ENCODE measurements at regions not wholly inside any gene's neighbourhood (a gene's known extent, or its start where the extent isn't known, plus 50 kb on each side); places are given as distances from the start of the nearest gene placed in this dataset.
"Not testable (repeated sequence)": the region's sequence is repeated elsewhere in the genome, so short reads cannot be mapped to it uniquely, and the experiment has no call there.

- Mint-ChIP-seq H3K9me3 (peaks cover 17% of the 10 kb centered on the region), H3K4me1 (ENCODE audit: low read depth in 2 of 2) (no peaks in the 10 kb centered on the region), H3K27ac (no peak overlapping the region), H3K27me3 (no peaks in the 10 kb centered on the region), H3K4me3 (no peak overlapping the region), H3K36me3 (peaks cover 7% of the 10 kb centered on the region)
- no peak for ATAC-seq
- no peak for DNase-seq (ENCODE audit: low spot score)
Observed at GRCh38 chr10:105579112-105579511, 938.0 kb downstream of the SORCS3 start.

GRCh38 chr10:105577865-105578607 lies 936.9 kb downstream of the SORCS3 start:
- ATAC-seq (no peak), DNase-seq (ENCODE audit: low spot score) (no peak)
- Mint-ChIP-seq H3K9me3 (peaks cover 21% of the 10 kb centered on the region), H3K36me3 (peaks cover 10% of the 10 kb centered on the region), H3K4me3 (no peak overlapping the region), H3K27me3 (no peaks in the 10 kb centered on the region), H3K27ac (no peak overlapping the region), H3K4me1 (ENCODE audit: low read depth in 2 of 2) (no peaks in the 10 kb centered on the region)

- H3K27me3 Mint-ChIP-seq: no peaks in the 10 kb centered on the region
- no peak overlapping the region for H3K27ac Mint-ChIP-seq
- H3K9me3 Mint-ChIP-seq: peaks cover 14% of the 10 kb centered on the region
- ATAC-seq (no peak), DNase-seq (ENCODE audit: low spot score) (no peak)
- no peak overlapping the region for H3K4me3 Mint-ChIP-seq
- H3K4me1 Mint-ChIP-seq (ENCODE audit: low read depth in 2 of 2): no peaks in the 10 kb centered on the region
- H3K36me3 Mint-ChIP-seq: no peaks in the 10 kb centered on the region
Observed at GRCh38 chr10:105559333-105560097, 918.4 kb downstream of the SORCS3 start.

GRCh38 chr10:105550453-105550852 lies 909.4 kb downstream of the SORCS3 start:
- not testable (repeated sequence) for H3K27ac Mint-ChIP-seq; H3K4me1 Mint-ChIP-seq (ENCODE audit: low read depth in 2 of 2); H3K4me3 Mint-ChIP-seq; DNase-seq (ENCODE audit: low spot score); ATAC-seq; H3K9me3 Mint-ChIP-seq; H3K36me3 Mint-ChIP-seq; H3K27me3 Mint-ChIP-seq

GRCh38 chr10:105549731-105550130 lies 908.6 kb downstream of the SORCS3 start:
- H3K36me3 Mint-ChIP-seq: peaks cover 5% of the 10 kb centered on the region
- no peaks in the 10 kb centered on the region for H3K27me3 Mint-ChIP-seq
- H3K4me1 Mint-ChIP-seq (ENCODE audit: low read depth in 2 of 2): no peaks in the 10 kb centered on the region
- no peak for ATAC-seq
- DNase-seq (ENCODE audit: low spot score): no peak
- no peak overlapping the region for H3K4me3 Mint-ChIP-seq
- no peak overlapping the region for H3K27ac Mint-ChIP-seq
- H3K9me3 Mint-ChIP-seq: peaks cover 11% of the 10 kb centered on the region

- DNase-seq (ENCODE audit: low spot score) (no peak), ATAC-seq (no peak)
- peaks cover 24% of the 10 kb centered on the region for H3K9me3 Mint-ChIP-seq
- H3K36me3 Mint-ChIP-seq: peaks cover 5% of the 10 kb centered on the region
- H3K27ac Mint-ChIP-seq: no peak overlapping the region
- H3K4me1 Mint-ChIP-seq (ENCODE audit: low read depth in 2 of 2): no peaks in the 10 kb centered on the region
- no peaks in the 10 kb centered on the region for H3K27me3 Mint-ChIP-seq
- no peak overlapping the region for H3K4me3 Mint-ChIP-seq
Observed at GRCh38 chr10:105545101-105545500, 904.0 kb downstream of the SORCS3 start.

- Mint-ChIP-seq H3K36me3 (no peaks in the 10 kb centered on the region), H3K4me1 (ENCODE audit: low read depth in 2 of 2) (no peaks in the 10 kb centered on the region), H3K9me3 (peaks cover 30% of the 10 kb centered on the region), H3K27ac (no peak overlapping the region), H3K4me3 (no peak overlapping the region), H3K27me3 (no peaks in the 10 kb centered on the region)
- ATAC-seq: no peak
- no peak for DNase-seq (ENCODE audit: low spot score)
Observed at GRCh38 chr10:105540381-105540780, 899.3 kb downstream of the SORCS3 start.

GRCh38 chr10:105538874-105539273 lies 897.8 kb downstream of the SORCS3 start:
- DNase-seq (ENCODE audit: low spot score): no peak
- Mint-ChIP-seq H3K9me3 (peaks cover 23% of the 10 kb centered on the region), H3K4me3 (no peak overlapping the region), H3K27me3 (no peaks in the 10 kb centered on the region), H3K36me3 (no peaks in the 10 kb centered on the region), H3K27ac (no peak overlapping the region), H3K4me1 (ENCODE audit: low read depth in 2 of 2) (no peaks in the 10 kb centered on the region)
- ATAC-seq: no peak

- no peak for ATAC-seq
- Mint-ChIP-seq H3K9me3 (peaks cover 20% of the 10 kb centered on the region), H3K27me3 (no peaks in the 10 kb centered on the region), H3K27ac (no peak overlapping the region), H3K4me3 (no peak overlapping the region), H3K4me1 (ENCODE audit: low read depth in 2 of 2) (no peaks in the 10 kb centered on the region), H3K36me3 (no peaks in the 10 kb centered on the region)
- no peak for DNase-seq (ENCODE audit: low spot score)
Observed at GRCh38 chr10:105535478-105535877, 894.4 kb downstream of the SORCS3 start.

- Mint-ChIP-seq H3K27ac (no peak overlapping the region), H3K4me1 (ENCODE audit: low read depth in 2 of 2) (no peaks in the 10 kb centered on the region), H3K4me3 (no peak overlapping the region), H3K36me3 (no peaks in the 10 kb centered on the region), H3K27me3 (no peaks in the 10 kb centered on the region), H3K9me3 (peaks cover 21% of the 10 kb centered on the region)
- ATAC-seq (no peak), DNase-seq (ENCODE audit: low spot score) (no peak)
Observed at GRCh38 chr10:105534086-105534485, 893.0 kb downstream of the SORCS3 start.

GRCh38 chr10:105516511-105516910 lies 875.4 kb downstream of the SORCS3 start:
- DNase-seq (ENCODE audit: low spot score) (no peak), ATAC-seq (no peak)
- no peak overlapping the region for H3K4me3 Mint-ChIP-seq
- no peak overlapping the region for H3K27ac Mint-ChIP-seq
- H3K36me3 Mint-ChIP-seq: no peaks in the 10 kb centered on the region
- H3K4me1 Mint-ChIP-seq (ENCODE audit: low read depth in 2 of 2): no peaks in the 10 kb centered on the region
- H3K27me3 Mint-ChIP-seq: no peaks in the 10 kb centered on the region
- peaks cover 16% of the 10 kb centered on the region for H3K9me3 Mint-ChIP-seq

- H3K4me1 Mint-ChIP-seq (ENCODE audit: low read depth in 2 of 2): no peaks in the 10 kb centered on the region
- ATAC-seq (no peak), DNase-seq (ENCODE audit: low spot score) (no peak)
- H3K4me3 Mint-ChIP-seq: no peak overlapping the region
- no peaks in the 10 kb centered on the region for H3K36me3 Mint-ChIP-seq
- H3K27me3 Mint-ChIP-seq: no peaks in the 10 kb centered on the region
- no peak overlapping the region for H3K27ac Mint-ChIP-seq
- H3K9me3 Mint-ChIP-seq: peaks cover 20% of the 10 kb centered on the region
Observed at GRCh38 chr10:105514106-105514505, 873.0 kb downstream of the SORCS3 start.

- H3K27me3 Mint-ChIP-seq: no peaks in the 10 kb centered on the region
- no peak overlapping the region for H3K27ac Mint-ChIP-seq
- DNase-seq (ENCODE audit: low spot score) (no peak), ATAC-seq (no peak)
- no peaks in the 10 kb centered on the region for H3K4me1 Mint-ChIP-seq (ENCODE audit: low read depth in 2 of 2)
- no peaks in the 10 kb centered on the region for H3K36me3 Mint-ChIP-seq
- H3K4me3 Mint-ChIP-seq: no peak overlapping the region
- H3K9me3 Mint-ChIP-seq: peaks cover 19% of the 10 kb centered on the region
Observed at GRCh38 chr10:105509517-105509916, 868.4 kb downstream of the SORCS3 start.

GRCh38 chr10:105506262-105506661 lies 865.2 kb downstream of the SORCS3 start:
- no peak for ATAC-seq
- Mint-ChIP-seq H3K27me3 (no peaks in the 10 kb centered on the region), H3K36me3 (no peaks in the 10 kb centered on the region)

More at GRCh38 chr10:105506262-105506661, 865.2 kb downstream of the SORCS3 start:
- no peak overlapping the region for H3K27ac Mint-ChIP-seq
- H3K9me3 Mint-ChIP-seq: peaks cover 15% of the 10 kb centered on the region
- H3K4me3 Mint-ChIP-seq: no peak overlapping the region
- no peak for DNase-seq (ENCODE audit: low spot score)
- no peaks in the 10 kb centered on the region for H3K4me1 Mint-ChIP-seq (ENCODE audit: low read depth in 2 of 2)

All from natural killer cell treated with Interleukin-12 subunit alpha and Interleukin-12 subunit beta and Interleukin-15 and Interleukin-18, amount 100 ng/mL, for 72 hours (primary cell).